Vagina (tissue), 2 donors: ENCODE measurements at regions not wholly inside any gene's neighbourhood (a gene's known extent, or its start where the extent isn't known, plus 50 kb on each side); places are given as distances from the start of the nearest gene placed in this dataset.
"Not testable (repeated sequence)": the region's sequence is repeated elsewhere in the genome, so short reads cannot be mapped to it uniquely, and the experiment has no call there.

ENCODE experiments used
- DNase-seq, 2 donors: peaks; one replicate each; pipeline ENCODE4 v3.0.0-alpha.2; 2017; ENCODE audit errors: extremely low spot score in 2 of 2
- H3K27ac ChIP-seq: fragments of 200-600 bp; sonication (generic); one replicate; pipeline ENCODE4 v1.5.1; 2019
- H3K27me3 ChIP-seq: fragments of 200-600 bp; sonication (generic); one replicate; pipeline ENCODE4 v1.5.1; 2019
- H3K36me3 ChIP-seq, 2 donors: fragments of 200-600 bp; sonication (generic); one replicate each; pipeline ENCODE4 v1.5.1; 2017 to 2019
- H3K4me1 ChIP-seq: fragments of 200-600 bp; sonication (generic); one replicate; pipeline ENCODE4 v1.5.1; 2019
- H3K4me3 ChIP-seq, 2 donors: fragments of 200-600 bp; sonication (generic); 1 replicate in 1 of 2; 2 replicates in 1 of 2; pipeline ENCODE4 v1.5.1; 2016 to 2019
- H3K9me3 ChIP-seq: fragments of 200-600 bp; sonication (generic); one replicate; pipeline ENCODE4 v1.5.1; 2019
- POLR2A ChIP-seq, 2 donors: fragments of 450-650 bp; IDR thresholded peaks; one replicate each; pipeline ENCODE4 v1.6.1; 2017; ENCODE audit warnings: antibody characterized with exemption in 2 of 2, mild to moderate bottlenecking in 2 of 2, moderate library complexity in 2 of 2
- POLR2AphosphoS5 ChIP-seq, 2 donors: sonication (generic); formaldehyde crosslinking; IDR thresholded peaks; one replicate each; pipeline ENCODE4 v1.9.0; 2017; ENCODE audit warnings: antibody characterized with exemption in 2 of 2, mild to moderate bottlenecking in 2 of 2, low read depth in 1 of 2; ENCODE audit not compliant: insufficient read depth in 1 of 2
- intact Hi-C: fragments of 100-400 bp; cut with DNase I; formaldehyde crosslinking; loops from one replicate; pipeline ENCODE4 v1.15.1; 2023
- TF ChIP-seq, protein P1 (sequence below), 3 experiments: fragments of 450-650 bp in 2 of 3; fragments of 200-600 bp in 1 of 3; sonication (generic) in 1 of 3; IDR thresholded peaks; one replicate each; pipeline ENCODE4 v1.5.1; 2017 to 2019; ENCODE audit warnings: antibody characterized with exemption in 3 of 3, mild to moderate bottlenecking in 2 of 3, moderate library complexity in 2 of 3

DNA sequence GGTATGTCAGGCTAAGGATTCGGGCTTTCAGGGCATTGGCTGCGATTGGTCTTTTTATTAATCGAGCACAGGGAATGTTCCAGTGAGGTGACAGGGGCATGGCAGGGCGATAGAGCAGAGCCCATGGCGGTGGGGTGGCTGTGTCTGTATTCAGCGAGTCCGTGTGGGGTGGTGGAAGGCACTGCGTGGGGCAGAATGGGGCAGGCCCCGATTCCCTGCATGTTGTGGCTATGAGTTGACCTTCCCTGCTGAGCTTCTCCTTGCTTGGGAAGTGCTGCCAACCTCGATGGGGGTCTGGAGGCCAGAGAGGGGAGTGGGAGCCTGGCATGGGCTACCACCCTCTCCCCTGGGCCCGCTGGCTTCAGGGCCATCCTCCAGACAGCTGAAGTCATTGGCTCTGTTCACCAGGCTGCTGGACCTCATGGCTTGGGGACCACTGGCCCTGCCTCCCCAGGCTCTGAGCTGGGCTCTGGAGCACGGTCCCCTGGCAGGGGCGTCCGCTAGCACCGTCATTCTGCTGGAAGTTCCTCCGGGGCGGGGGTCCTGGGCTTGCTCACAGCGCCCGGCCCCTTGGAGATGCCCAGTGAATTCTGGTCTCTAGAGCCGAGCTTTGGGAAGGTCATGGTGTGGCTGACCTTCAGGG is 92.1 kb downstream of the NPIPB11 start:
- Histone ChIP-seq H3K27me3 (no peaks in the 10 kb centered on the region), H3K27ac (peak overlapping the region; percentile 73), H3K36me3 (no peaks in the 10 kb centered on the region), H3K4me1 (peaks cover 26% of the 10 kb centered on the region), H3K4me3 (no peak overlapping the region), H3K9me3 (no peaks in the 10 kb centered on the region)
- no peak for TF ChIP-seq POLR2A (IDR thresholded peaks at IDR 0.05)
- TF ChIP-seq, protein P1, sequence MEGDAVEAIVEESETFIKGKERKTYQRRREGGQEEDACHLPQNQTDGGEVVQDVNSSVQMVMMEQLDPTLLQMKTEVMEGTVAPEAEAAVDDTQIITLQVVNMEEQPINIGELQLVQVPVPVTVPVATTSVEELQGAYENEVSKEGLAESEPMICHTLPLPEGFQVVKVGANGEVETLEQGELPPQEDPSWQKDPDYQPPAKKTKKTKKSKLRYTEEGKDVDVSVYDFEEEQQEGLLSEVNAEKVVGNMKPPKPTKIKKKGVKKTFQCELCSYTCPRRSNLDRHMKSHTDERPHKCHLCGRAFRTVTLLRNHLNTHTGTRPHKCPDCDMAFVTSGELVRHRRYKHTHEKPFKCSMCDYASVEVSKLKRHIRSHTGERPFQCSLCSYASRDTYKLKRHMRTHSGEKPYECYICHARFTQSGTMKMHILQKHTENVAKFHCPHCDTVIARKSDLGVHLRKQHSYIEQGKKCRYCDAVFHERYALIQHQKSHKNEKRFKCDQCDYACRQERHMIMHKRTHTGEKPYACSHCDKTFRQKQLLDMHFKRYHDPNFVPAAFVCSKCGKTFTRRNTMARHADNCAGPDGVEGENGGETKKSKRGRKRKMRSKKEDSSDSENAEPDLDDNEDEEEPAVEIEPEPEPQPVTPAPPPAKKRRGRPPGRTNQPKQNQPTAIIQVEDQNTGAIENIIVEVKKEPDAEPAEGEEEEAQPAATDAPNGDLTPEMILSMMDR (IDR thresholded peaks at IDR 0.05) = no peak
- no peak for DNase-seq
- intact Hi-C loops = no loop called here

DNA sequence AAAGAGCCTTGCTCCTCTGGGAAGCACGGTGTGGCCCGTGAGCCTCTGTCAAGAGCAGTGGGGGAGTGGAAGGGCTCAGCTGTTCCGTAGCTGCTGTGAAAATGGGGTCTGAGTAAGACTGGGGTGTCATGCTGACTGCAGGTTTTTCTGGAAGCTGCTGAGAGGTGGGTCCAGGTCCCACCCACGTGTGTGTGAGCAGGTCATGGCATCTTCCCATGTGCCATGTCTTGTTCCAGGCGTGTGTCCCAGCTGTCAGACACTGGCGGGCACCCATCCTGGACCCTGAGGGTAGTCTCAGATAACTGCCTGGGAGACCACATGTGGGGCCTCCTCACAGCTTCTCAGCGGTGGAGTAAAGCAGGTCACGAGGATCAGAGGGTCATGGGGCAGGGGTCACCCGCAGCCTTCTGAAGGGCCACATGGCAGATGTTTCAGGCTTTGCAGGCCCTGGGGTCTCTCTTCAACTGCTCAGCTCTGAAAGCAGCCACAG is 92.9 kb downstream of the NPIPB11 start:
- intact Hi-C loops = no loop called here
- H3K27ac ChIP-seq = peak overlapping the region; percentile 73
- H3K36me3 ChIP-seq = no peaks in the 10 kb centered on the region
- H3K9me3 ChIP-seq = no peaks in the 10 kb centered on the region
- H3K27me3 ChIP-seq = no peaks in the 10 kb centered on the region
- peaks cover 34% of the 10 kb centered on the region for H3K4me1 ChIP-seq
- TF ChIP-seq POLR2A (IDR thresholded peaks at IDR 0.05) (no peak), POLR2AphosphoS5 (IDR thresholded peaks at IDR 0.05; ENCODE audit: insufficient read depth in 1 of 2, low read depth in 1 of 2) (no peak)
- TF ChIP-seq, protein P1 (IDR thresholded peaks at IDR 0.05) = no peak
- DNase-seq = no peak
- no peak overlapping the region for H3K4me3 ChIP-seq

DNA sequence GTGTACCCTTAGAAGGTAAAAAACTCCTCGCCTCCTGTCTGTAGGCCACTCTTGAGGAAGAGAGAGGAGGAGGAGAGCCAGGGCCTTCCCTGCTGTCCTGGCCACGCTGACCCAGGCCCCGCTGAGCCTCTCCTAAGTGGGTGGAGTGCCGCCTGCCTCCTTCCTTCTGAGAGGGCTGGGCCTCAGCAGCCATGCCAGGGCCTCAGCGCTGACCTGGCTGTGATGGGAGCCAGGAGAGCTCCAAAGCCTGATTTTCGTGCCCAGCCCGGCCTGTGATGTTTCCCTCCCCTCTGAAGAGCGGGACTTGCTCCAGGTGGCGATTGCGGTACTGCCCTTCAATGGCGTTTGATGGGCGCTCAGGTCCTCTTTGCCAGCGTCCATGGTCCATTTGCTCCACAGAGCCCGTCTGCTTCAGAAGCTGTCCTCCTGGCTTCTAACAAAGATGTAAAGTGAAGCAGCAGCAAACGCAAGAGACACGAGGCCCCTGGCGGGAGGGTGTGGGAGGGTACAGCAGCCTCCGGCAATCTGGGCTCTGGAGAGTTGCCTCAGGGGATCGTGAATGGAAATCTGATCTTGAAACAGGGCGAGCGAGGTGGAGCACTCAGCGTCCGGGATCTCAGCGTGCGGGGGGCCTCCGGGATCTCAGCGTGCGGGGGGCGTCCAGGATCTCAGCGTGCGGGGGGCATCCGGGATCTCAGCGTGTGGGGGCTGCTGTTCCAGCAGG is 93.5 kb downstream of the NPIPB11 start:
- intact Hi-C loops = no loop called here
- Histone ChIP-seq H3K9me3 (no peaks in the 10 kb centered on the region), H3K36me3 (no peaks in the 10 kb centered on the region), H3K4me1 (peaks cover 40% of the 10 kb centered on the region), H3K4me3 (no peak overlapping the region), H3K27me3 (no peaks in the 10 kb centered on the region), H3K27ac (peak overlapping the region; percentile 73)
- DNase-seq = no peak
- TF ChIP-seq POLR2AphosphoS5 (IDR thresholded peaks at IDR 0.05; ENCODE audit: insufficient read depth in 1 of 2, low read depth in 1 of 2) = peak in 1 of 2 donors; percentile 49
- TF ChIP-seq POLR2A (IDR thresholded peaks at IDR 0.05) = no peak

DNA sequence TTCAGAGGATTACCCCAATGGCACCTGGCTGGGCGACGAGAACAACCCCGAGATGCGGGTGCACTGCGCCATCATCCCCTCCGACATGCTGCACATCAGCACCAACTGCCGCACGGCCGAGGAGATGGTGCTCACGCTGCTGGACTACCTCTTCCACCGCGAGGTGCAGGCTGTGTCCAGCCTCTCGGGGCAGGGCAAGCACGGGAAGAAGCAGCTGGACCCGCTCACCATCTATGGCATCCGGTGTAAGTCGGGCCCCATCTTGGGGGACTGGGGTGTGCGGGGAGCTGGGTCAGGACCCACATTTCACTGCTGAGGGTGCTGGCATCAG is 94.2 kb downstream of the NPIPB11 start:
- peaks cover 41% of the 10 kb centered on the region for H3K4me1 ChIP-seq
- H3K36me3 ChIP-seq, intact Hi-C loops, H3K4me3 ChIP-seq, H3K27me3 ChIP-seq, H3K9me3 ChIP-seq, DNase-seq: not testable (repeated sequence)
- peak overlapping the region; percentile 73 for H3K27ac ChIP-seq

DNA sequence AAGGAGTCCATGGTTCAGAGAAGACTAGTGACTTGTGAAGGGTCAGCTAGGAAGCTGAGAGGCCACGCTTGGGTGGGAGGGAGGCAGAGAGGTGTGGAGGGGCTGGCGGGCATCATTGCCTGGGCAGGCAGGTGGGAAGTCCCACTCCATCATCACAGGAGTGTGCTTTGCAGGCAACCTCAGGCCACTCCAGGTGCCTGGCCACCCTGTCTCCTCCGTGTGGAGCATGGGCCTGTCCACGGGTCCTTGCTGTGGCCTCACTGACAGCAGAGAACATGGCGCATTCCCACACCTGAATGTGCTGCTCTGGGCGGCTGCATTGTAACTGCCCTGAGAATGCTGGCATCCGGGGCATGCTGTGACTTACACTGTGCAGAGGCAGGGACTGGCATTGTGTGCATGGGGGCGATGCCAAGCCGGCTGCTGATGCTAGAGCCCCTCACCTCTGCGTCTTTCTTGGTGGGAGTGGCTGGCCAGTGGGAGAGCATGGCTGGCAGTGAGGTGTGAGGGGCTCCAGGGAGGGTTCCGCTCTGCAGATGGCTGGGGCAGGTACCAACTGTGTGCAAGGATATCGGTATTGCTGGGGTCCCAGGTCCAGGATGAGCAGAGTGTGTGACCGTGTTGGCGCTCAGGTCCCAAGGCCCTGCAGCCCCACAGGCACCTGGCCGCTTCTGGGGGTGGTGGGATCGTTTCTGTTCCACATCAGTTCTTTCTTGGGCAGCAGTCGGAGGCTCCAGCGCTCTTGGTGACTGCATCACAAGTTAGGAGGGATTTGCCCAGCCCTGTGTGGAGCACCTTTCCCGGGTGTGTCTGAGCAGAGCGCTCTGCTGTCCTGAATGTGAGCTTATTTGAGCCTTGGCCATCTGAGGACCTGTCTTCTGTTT is 94.8 kb downstream of the NPIPB11 start:
- Histone ChIP-seq H3K4me3 (no peak overlapping the region), H3K4me1 (peaks cover 41% of the 10 kb centered on the region), H3K27ac (peak overlapping the region; percentile 73), H3K9me3 (no peaks in the 10 kb centered on the region), H3K27me3 (no peaks in the 10 kb centered on the region), H3K36me3 (no peaks in the 10 kb centered on the region)
- intact Hi-C loops = no loop called here
- DNase-seq = no peak
- TF ChIP-seq POLR2A (IDR thresholded peaks at IDR 0.05) (no peak), POLR2AphosphoS5 (IDR thresholded peaks at IDR 0.05; ENCODE audit: insufficient read depth in 1 of 2, low read depth in 1 of 2) (no peak)
- TF ChIP-seq, protein P1 (IDR thresholded peaks at IDR 0.05) = no peak
